Mucosa of descending colon (tissue), 3 donors: ENCODE measurements at regions not wholly inside any gene's neighbourhood (a gene's known extent, or its start where the extent isn't known, plus 50 kb on each side); places are given as distances from the start of the nearest gene placed in this dataset.
A peak's percentile ranks its signal among the peaks of the same experiment; 100 is the strongest.
"Not testable (repeated sequence)": the region's sequence is repeated elsewhere in the genome, so short reads cannot be mapped to it uniquely, and the experiment has no call there.

Experiments used
- ATAC-seq: fragments of 200-7000 bp; cut with Tn5 transposase; one replicate; pipeline ENCODE4 v1.9.1; 2020; ENCODE audit warnings: mild to moderate bottlenecking, moderate library complexity
- DNase-seq, 3 donors: peaks; one replicate each; pipeline ENCODE4 v3.0.0-alpha.2; 2020
- H3K36me3 ChIP-seq: fragments of 200-600 bp; one replicate; pipeline ENCODE4 v1.8.0; 2021; ENCODE audit warnings: low read depth, mild to moderate bottlenecking
- H3K4me1 ChIP-seq: fragments of 200-600 bp; one replicate; pipeline ENCODE4 v1.8.0; 2021; ENCODE audit warnings: low read depth, mild to moderate bottlenecking
- H3K4me3 ChIP-seq: fragments of 200-600 bp; one replicate; pipeline ENCODE4 v1.8.0; 2021; ENCODE audit warnings: mild to moderate bottlenecking
- H3K9me3 ChIP-seq: fragments of 200-600 bp; one replicate; pipeline ENCODE4 v1.8.0; 2021; ENCODE audit warnings: mild to moderate bottlenecking
- intact Hi-C, 2 donors: fragments of 100-400 bp; cut with DNase I in 1 of 2; cut with micrococcal nuclease in 1 of 2; formaldehyde crosslinking; loops; one replicate each; pipeline versions ENCODE4 v1.11.0 to v1.11.1; 2022; cut with DNase I, micrococcal nuclease
- TF ChIP-seq, protein P1 (sequence below): fragments of 200-600 bp; IDR thresholded peaks from one replicate; pipeline ENCODE4 v1.8.0; 2022; ENCODE audit warnings: antibody characterized with exemption, mild to moderate bottlenecking
- donor health status: DM: no; HTN: no; CAD: no; lungs with moderate emphysema.
- donor health status: DM: no; HTN: no; CAD: no.
- donor health status: DM: no; HTN: yes; CAD: no.

DNA sequence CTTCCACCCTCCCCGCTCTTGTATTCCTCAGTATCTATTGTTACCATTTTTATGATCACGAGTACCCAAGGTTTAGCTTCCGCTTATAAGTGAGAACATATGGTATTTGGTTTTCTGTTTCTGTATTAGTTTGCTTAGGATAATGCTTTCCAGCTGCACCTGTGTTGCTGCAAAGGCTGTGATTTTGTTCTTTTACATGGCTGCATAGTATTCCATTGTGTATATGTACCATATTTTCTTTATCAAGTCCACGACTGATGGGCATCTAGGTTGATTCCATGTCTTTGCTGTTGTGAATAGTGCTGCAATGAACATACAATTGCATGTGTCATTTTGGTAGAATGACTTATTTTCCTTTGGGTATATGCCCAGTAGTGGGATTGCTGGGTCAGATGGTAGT lies 79.7 kb upstream of the EFCAB3 start:
- Histone ChIP-seq H3K36me3 (no peaks in the 10 kb centered on the region), H3K4me1 (no peaks in the 10 kb centered on the region), H3K9me3 (no peaks in the 10 kb centered on the region), H3K4me3 (no peak overlapping the region)
- TF ChIP-seq, protein P1, sequence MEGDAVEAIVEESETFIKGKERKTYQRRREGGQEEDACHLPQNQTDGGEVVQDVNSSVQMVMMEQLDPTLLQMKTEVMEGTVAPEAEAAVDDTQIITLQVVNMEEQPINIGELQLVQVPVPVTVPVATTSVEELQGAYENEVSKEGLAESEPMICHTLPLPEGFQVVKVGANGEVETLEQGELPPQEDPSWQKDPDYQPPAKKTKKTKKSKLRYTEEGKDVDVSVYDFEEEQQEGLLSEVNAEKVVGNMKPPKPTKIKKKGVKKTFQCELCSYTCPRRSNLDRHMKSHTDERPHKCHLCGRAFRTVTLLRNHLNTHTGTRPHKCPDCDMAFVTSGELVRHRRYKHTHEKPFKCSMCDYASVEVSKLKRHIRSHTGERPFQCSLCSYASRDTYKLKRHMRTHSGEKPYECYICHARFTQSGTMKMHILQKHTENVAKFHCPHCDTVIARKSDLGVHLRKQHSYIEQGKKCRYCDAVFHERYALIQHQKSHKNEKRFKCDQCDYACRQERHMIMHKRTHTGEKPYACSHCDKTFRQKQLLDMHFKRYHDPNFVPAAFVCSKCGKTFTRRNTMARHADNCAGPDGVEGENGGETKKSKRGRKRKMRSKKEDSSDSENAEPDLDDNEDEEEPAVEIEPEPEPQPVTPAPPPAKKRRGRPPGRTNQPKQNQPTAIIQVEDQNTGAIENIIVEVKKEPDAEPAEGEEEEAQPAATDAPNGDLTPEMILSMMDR: no peak
- ATAC-seq (no peak), DNase-seq (no peak)
- intact Hi-C loops: no loop called here

DNA sequence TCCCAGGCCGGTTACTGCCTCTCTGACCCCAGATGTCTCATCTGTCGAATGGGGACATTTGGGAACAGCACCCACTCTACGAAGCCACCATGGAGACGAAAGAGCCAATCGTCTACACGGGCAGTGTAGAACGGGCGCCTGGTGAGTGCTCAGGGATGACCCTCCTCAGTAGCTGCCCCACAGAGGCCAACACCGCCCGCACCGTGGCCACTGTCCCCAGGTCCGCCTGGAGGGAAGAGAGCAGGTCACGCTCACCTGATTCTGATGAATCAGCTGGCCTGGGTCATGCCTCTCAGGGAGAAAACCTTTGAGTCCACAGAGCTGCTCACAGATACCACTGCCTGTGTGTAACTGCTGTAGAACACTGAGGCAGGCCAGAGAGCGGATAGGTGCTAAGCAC lies 105.1 kb upstream of the EFCAB3 start:
- ATAC-seq, H3K4me1 ChIP-seq, H3K9me3 ChIP-seq, intact Hi-C loops, DNase-seq, H3K4me3 ChIP-seq, H3K36me3 ChIP-seq: not testable (repeated sequence)

DNA sequence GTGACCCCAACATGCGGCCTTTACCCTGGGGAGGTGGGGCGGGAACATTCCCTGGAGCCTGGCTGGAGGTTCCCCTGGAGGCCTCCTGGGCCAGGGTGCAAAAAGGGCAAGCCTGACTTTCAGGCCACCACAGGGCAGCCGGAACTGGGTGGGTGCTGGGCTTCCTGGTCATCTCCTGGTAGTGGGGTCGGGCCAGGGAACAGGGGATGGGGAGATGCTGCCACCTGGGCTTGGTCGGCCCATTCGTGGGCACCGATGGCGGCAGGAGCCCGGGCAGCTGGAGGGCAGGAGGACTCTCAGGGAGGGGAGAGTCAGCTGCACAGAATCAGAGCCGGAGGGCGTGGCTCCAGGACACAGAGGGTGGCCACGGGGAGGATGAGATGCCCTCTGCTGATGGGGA lies 112.0 kb upstream of the EFCAB3 start:
- intact Hi-C loops, H3K36me3 ChIP-seq, ATAC-seq, DNase-seq, H3K9me3 ChIP-seq, H3K4me3 ChIP-seq, H3K4me1 ChIP-seq: not testable (repeated sequence)

DNA sequence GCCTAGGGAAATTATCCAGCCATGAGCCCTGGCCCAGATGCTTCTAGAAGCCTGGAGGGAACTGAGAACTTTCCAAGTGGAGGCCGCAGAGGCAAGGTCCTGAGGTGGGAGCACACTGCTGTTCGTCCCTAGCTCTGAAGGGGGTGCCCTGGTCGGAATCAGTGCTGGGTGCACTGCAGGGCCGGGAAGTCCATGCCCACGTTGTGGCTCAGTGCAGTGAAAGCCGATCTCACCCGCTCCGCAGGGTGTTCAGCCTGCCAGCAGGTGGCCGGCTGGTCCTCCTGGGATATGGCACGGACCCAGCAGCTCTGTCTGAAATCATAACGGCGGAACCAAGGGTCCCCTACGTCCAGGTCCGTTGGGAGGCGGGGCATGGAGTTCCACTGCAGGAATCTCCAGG lies 115.4 kb upstream of the EFCAB3 start:
- H3K36me3 ChIP-seq, H3K4me3 ChIP-seq, intact Hi-C loops, H3K9me3 ChIP-seq, H3K4me1 ChIP-seq, DNase-seq, ATAC-seq: not testable (repeated sequence)

DNA sequence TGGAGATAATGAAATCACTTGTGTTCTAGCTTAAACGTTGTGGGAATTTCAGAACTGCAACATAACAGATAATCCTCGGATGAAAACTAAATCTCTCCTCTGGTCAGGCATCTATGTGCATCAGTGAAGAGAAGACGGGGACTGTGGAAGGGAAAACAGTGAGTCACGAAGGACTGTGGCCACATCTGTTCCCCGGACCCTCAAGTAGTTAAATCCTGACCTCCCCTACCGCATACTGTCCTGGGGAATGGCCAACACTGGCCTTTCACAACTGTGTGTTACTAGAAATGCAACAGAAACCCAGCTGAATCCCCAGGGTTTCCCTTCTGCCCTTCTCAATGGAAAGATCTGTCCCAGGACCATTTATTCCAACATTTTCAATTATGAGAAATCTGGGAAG lies 124.6 kb upstream of the EFCAB3 start:
- DNase-seq: not testable (repeated sequence)

DNA sequence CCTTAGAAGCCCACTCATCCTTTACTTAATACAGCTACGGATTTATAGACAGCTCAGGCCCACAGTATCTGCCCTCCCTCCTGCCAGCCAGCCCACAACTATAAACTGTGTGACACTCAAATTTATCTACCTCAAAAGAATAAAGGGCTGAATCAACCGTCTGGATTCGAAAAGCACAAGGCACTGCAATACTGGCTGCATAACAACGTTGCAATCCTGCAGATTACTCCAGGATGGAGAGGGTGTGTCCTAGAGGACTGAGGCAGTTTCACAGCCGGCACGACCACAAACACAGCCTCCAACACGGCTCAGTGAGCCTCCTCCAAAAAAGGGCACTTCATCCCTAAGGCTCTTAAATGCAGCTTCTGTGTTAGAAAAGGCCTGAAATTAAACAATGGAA lies 138.3 kb upstream of the EFCAB3 start:
- DNase-seq, H3K4me3 ChIP-seq, intact Hi-C loops, H3K9me3 ChIP-seq, H3K4me1 ChIP-seq, ATAC-seq, H3K36me3 ChIP-seq: not testable (repeated sequence)

More for the DNA sequence above, 124.6 kb upstream of the EFCAB3 start:
- ATAC-seq, intact Hi-C loops, H3K4me1 ChIP-seq, H3K9me3 ChIP-seq, H3K36me3 ChIP-seq, H3K4me3 ChIP-seq: not testable (repeated sequence)

DNA sequence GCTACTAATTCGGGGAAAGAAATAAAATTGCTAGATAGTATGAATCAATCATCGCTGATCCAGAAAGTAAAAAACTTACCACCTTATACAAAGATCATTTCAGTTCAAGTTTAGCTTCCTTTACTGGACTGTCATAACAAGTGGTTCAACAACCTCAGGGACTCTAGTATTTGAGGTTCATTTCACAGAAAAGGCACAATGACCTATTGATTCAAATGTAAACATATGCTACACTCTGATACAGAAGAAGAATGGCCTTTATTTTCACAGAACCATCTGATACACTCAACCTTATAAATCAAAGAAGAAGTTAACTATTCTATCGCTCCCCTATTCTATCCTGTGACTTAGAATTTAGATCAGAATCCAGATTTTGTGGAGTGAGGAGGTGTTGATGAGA lies 140.8 kb upstream of the EFCAB3 start:
- H3K36me3 ChIP-seq, H3K4me1 ChIP-seq, DNase-seq, H3K4me3 ChIP-seq, ATAC-seq, H3K9me3 ChIP-seq, intact Hi-C loops: not testable (repeated sequence)

DNA sequence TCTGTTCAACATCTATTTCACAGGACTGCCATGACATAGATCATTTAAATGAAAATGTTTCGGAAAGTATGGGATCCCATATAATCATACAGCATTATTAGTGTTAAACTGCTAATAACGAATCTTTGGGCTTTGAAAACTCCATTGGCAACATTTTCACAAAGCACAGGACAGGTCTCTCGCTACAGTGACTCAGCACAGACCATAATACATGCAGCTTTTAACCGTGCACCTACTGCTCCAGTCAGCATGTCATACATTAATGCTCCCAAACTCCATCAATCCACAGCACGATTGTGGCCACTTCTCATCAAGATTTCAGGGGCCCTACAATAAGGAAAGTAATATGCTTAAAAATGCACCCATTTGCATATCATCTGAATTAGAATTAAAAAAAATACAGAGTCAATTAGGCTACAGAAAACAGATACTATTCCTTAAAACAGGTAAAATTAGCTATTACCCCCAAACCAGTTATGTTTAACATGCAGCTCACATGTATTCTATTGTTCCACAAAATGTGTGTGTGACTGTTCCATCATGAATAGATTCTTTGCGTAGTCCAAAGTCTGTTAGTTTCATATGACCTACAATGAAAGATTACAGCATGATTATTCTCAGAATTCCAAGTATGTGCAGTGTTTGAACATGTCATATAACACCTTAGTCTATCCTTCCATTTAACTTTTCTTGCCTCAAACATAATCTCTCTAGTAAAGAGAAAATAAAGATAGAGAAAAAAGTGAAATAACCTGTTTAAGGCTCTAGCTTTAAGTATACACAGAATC lies 141.6 kb upstream of the EFCAB3 start:
- ATAC-seq: not testable (repeated sequence)

DNA sequence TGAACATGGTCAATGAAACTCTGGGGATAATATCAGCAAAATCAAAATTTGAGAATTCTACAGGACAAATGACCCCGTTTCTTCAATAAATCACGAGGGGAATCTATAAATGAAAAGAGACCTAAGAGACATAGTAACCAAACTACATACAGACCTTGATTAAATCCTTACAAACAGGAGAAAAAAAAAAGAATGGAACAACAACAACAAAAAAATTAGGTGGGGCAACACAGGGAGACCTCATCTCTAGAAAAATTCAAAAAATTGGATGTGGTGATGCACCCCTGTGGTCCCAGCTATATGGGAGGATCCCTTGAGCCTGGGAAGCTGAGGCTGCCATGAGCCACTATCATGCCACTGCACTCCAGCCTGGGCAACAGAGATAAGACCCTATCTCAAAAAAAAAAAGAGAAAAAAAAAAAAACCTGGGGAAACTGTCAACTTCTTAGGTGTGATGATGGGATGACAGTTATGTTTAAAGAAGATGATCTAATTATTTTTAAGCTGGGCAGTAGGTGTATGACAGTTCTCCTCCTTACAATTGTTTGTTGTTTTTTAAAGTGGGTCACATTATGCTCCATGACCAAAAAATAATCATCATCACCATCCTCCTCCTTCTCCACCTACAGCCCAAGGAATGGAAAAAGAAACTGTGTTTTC lies 146.4 kb upstream of the EFCAB3 start:
- H3K4me3 ChIP-seq, ATAC-seq, H3K4me1 ChIP-seq, H3K36me3 ChIP-seq, H3K9me3 ChIP-seq, DNase-seq, intact Hi-C loops: not testable (repeated sequence)

More for the DNA sequence above, 141.6 kb upstream of the EFCAB3 start:
- DNase-seq, H3K4me1 ChIP-seq, H3K4me3 ChIP-seq, H3K9me3 ChIP-seq, intact Hi-C loops, H3K36me3 ChIP-seq: not testable (repeated sequence)

DNA sequence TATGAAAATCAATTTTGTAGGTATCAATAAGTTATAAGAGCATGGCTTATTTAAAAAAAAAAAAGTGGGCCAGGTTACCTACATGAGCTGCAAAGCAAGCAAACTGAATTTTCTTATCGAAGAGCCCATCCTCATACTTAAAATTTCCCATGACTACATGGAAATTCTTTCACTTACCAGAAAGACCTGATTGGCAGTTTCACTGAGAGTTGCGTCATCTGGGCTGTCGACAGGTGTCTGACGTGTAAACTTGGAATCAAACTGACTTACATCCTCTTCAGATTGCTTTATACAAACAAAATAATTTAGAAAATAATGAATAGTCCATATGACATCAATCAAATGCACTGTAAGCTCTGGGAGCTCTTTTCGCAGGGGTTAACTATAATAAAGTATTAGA lies 149.1 kb upstream of the EFCAB3 start:
- H3K4me1 ChIP-seq, H3K36me3 ChIP-seq, H3K4me3 ChIP-seq, intact Hi-C loops, ATAC-seq, H3K9me3 ChIP-seq, DNase-seq: not testable (repeated sequence)

DNA sequence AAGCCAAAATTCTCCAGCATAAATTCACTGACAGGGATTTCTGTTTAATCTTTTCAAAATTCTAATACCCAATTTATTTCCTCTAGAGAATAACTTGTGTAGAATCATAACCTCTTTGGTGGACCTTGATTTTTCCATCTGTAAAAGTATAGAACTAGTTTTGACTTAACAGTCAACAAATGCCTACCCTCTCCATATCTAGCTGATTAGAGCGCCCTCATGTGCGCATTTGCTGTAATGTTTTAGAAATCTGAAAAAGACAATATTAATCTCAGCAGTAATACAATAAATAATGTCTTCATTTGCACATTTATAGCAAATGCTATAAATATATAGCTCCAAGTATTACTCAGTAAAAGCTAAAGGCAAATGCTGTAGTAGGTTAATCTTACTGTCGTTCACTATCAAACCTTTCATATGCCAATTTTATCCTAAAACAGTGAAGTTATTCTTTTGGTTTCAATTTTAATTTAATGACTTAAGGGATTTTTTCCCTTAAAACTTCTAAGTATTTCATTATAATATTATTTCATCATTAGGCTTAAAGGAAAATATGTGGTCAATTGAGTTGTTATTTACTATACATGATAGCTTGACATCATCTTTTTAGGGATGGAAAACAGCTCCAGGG lies 153.6 kb upstream of the EFCAB3 start:
- ATAC-seq, H3K9me3 ChIP-seq, H3K4me3 ChIP-seq, H3K36me3 ChIP-seq, intact Hi-C loops, H3K4me1 ChIP-seq: not testable (repeated sequence)
- DNase-seq: peak in 1 of 3 donors; percentile 52

DNA sequence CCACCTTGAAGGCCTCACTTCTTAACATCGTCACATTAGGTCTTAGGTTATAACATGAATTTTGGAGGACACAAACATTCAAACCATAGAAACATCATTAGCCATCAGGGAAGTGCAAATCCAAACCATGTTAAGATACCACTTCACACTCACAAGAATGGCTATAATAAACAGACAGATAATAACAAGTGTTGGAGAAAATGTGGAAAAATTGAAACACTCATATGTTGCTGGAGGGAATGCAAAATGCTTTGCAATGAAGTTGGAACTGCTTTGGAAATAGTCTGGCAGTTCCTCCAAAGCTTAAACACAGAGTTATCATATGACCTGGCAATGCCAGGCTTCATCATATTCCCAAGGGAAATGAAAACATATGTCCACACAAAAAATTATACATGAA lies 156.8 kb upstream of the EFCAB3 start:
- intact Hi-C loops, H3K4me3 ChIP-seq, DNase-seq: not testable (repeated sequence)

More for the DNA sequence above, 156.8 kb upstream of the EFCAB3 start:
- not testable (repeated sequence) for H3K9me3 ChIP-seq, H3K36me3 ChIP-seq, H3K4me1 ChIP-seq, ATAC-seq
